Cortex of kidney (tissue), 1 donor: ENCODE measurements at regions not wholly inside any gene's neighbourhood (a gene's known extent, or its start where the extent isn't known, plus 50 kb on each side); places are given as distances from the start of the nearest gene placed in this dataset.

Source experiments
- DNase-seq: peaks from one replicate; lab custom pipeline; 2025; lab: John Stamatoyannopoulos, UW

GRCh38 chr20:60371384-60371783 is 413.2 kb downstream of the CDH26 start:
- DNase-seq, result no peak

GRCh38 chr20:60372275-60372674 is 414.1 kb downstream of the CDH26 start:
- DNase-seq, result no peak

GRCh38 chr20:60372822-60373221 is 414.6 kb downstream of the CDH26 start:
- DNase-seq, result no peak

- no peak for DNase-seq
Measured at GRCh38 chr20:60378620-60379019, 420.4 kb downstream of the CDH26 start.

GRCh38 chr20:60381643-60382400 is 423.6 kb downstream of the CDH26 start:
- DNase-seq, result no peak

GRCh38 chr20:60389441-60389840 is 431.2 kb downstream of the CDH26 start:
- no peak for DNase-seq

GRCh38 chr20:60389882-60390281 is 431.7 kb downstream of the CDH26 start:
- no peak for DNase-seq

- no peak for DNase-seq
Measured at GRCh38 chr20:60395991-60396390, 437.8 kb downstream of the CDH26 start.

- DNase-seq, result no peak
Measured at GRCh38 chr20:60400567-60400966, 442.3 kb downstream of the CDH26 start.

- no peak for DNase-seq
Measured at GRCh38 chr20:60402189-60403058, 444.2 kb downstream of the CDH26 start.

GRCh38 chr20:60403105-60403741 is 445.0 kb downstream of the CDH26 start:
- DNase-seq, result no peak

- no peak for DNase-seq
Measured at GRCh38 chr20:60407011-60407771, 449.0 kb downstream of the CDH26 start.

- DNase-seq, result no peak
Measured at GRCh38 chr20:60407938-60408337, 449.7 kb downstream of the CDH26 start.

- DNase-seq, result no peak
Measured at GRCh38 chr20:60408435-60408834, 450.2 kb downstream of the CDH26 start.

- no peak for DNase-seq
Measured at GRCh38 chr20:60410618-60411264, 452.5 kb downstream of the CDH26 start.

- DNase-seq, result no peak
Measured at GRCh38 chr20:60411813-60412212, 453.6 kb downstream of the CDH26 start.

GRCh38 chr20:60420676-60421229 is 462.5 kb downstream of the CDH26 start:
- DNase-seq, result no peak

GRCh38 chr20:60422848-60423247 is 464.6 kb downstream of the CDH26 start:
- no peak for DNase-seq

- no peak for DNase-seq
Measured at GRCh38 chr20:60424267-60424902, 466.2 kb downstream of the CDH26 start.

GRCh38 chr20:60427516-60427915 is 469.3 kb downstream of the CDH26 start:
- no peak for DNase-seq

- no peak for DNase-seq
Measured at GRCh38 chr20:60428651-60429050, 470.4 kb downstream of the CDH26 start.
